ENCODE measurements at regions not wholly inside any gene's neighbourhood (a gene's known extent, or its start where the extent isn't known, plus 50 kb on each side); places are given as distances from the start of the nearest gene placed in this dataset.

- no peak for TF ChIP-seq POLR2A (IDR thresholded peaks at IDR 0.05)
- WGBS, 2 donors: 80 to 87% methylated on average over 1 of the region's 1 CpG
- no peak for ATAC-seq (ENCODE audit: low FRiP score in 2 of 2)
These were observed 1169.2 kb downstream of the OTOL1 start for GRCh38 chr3:162665684-162666391.

GRCh38 chr3:162666835-162667234, 1170.2 kb downstream of the OTOL1 start:
- no peak for DNase-seq

More at GRCh38 chr3:162665684-162666391, 1169.2 kb downstream of the OTOL1 start:
- Histone ChIP-seq H3K27ac (no peak overlapping the region), H3K4me1 (no peaks in the 10 kb centered on the region), H3K4me3 (no peak overlapping the region), H3K9me3 (no peaks in the 10 kb centered on the region), H3K36me3 (no peaks in the 10 kb centered on the region), H3K27me3 (no peaks in the 10 kb centered on the region)
- DNase-seq: no peak

GRCh38 chr3:162670181-162670580, 1173.6 kb downstream of the OTOL1 start:
- no peak overlapping the region for H3K4me3 ChIP-seq
- no peak for DNase-seq
- H3K4me1 ChIP-seq: no peaks in the 10 kb centered on the region
- no peaks in the 10 kb centered on the region for H3K36me3 ChIP-seq
- no peak overlapping the region for H3K27ac ChIP-seq
- H3K27me3 ChIP-seq: no peaks in the 10 kb centered on the region
- ATAC-seq (ENCODE audit: low FRiP score in 2 of 2): no peak
- H3K9me3 ChIP-seq: no peaks in the 10 kb centered on the region
- no peak for TF ChIP-seq POLR2AphosphoS5 (IDR thresholded peaks at IDR 0.05)
- TF ChIP-seq CTCF (IDR thresholded peaks at IDR 0.05): no peak
- TF ChIP-seq POLR2A (IDR thresholded peaks at IDR 0.05): no peak
- no peak for TF ChIP-seq EP300 (IDR thresholded peaks at IDR 0.05)

More at GRCh38 chr3:162666835-162667234, 1170.2 kb downstream of the OTOL1 start:
- Histone ChIP-seq H3K27ac (no peak overlapping the region), H3K4me1 (no peaks in the 10 kb centered on the region), H3K27me3 (no peaks in the 10 kb centered on the region), H3K9me3 (no peaks in the 10 kb centered on the region), H3K36me3 (no peaks in the 10 kb centered on the region), H3K4me3 (no peak overlapping the region)
- 79 to 93% methylated on average over 10 of the region's 10 CpGs for WGBS, 2 donors
- no peak for TF ChIP-seq EP300 (IDR thresholded peaks at IDR 0.05)
- no peak for TF ChIP-seq CTCF (IDR thresholded peaks at IDR 0.05)
- no peak for TF ChIP-seq POLR2AphosphoS5 (IDR thresholded peaks at IDR 0.05)
- TF ChIP-seq POLR2A (IDR thresholded peaks at IDR 0.05): no peak
- no peak for ATAC-seq (ENCODE audit: low FRiP score in 2 of 2)

GRCh38 chr3:162677475-162677874, 1180.9 kb downstream of the OTOL1 start:
- ATAC-seq (ENCODE audit: low FRiP score in 2 of 2): no peak
- 85 to 86% methylated on average over 1 of the region's 1 CpG for WGBS, 2 donors
- no peak for TF ChIP-seq CTCF (IDR thresholded peaks at IDR 0.05)
- TF ChIP-seq POLR2A (IDR thresholded peaks at IDR 0.05): no peak
- no peak for TF ChIP-seq EP300 (IDR thresholded peaks at IDR 0.05)
- TF ChIP-seq POLR2AphosphoS5 (IDR thresholded peaks at IDR 0.05): no peak
- DNase-seq: no peak
- Histone ChIP-seq H3K4me3 (no peak overlapping the region), H3K4me1 (no peaks in the 10 kb centered on the region), H3K36me3 (no peaks in the 10 kb centered on the region), H3K27ac (no peak overlapping the region), H3K27me3 (no peaks in the 10 kb centered on the region), H3K9me3 (no peaks in the 10 kb centered on the region)

GRCh38 chr3:162678941-162679340, 1182.3 kb downstream of the OTOL1 start:
- H3K36me3 ChIP-seq: no peaks in the 10 kb centered on the region
- no peaks in the 10 kb centered on the region for H3K9me3 ChIP-seq
- ATAC-seq (ENCODE audit: low FRiP score in 2 of 2) (no peak), DNase-seq (no peak)
- TF ChIP-seq POLR2A (IDR thresholded peaks at IDR 0.05) (no peak), CTCF (IDR thresholded peaks at IDR 0.05) (no peak), EP300 (IDR thresholded peaks at IDR 0.05) (no peak), POLR2AphosphoS5 (IDR thresholded peaks at IDR 0.05) (no peak)
- no peak overlapping the region for H3K4me3 ChIP-seq
- 72 to 80% methylated on average over 2 of the region's 2 CpGs for WGBS, 2 donors
- no peaks in the 10 kb centered on the region for H3K27me3 ChIP-seq
- no peaks in the 10 kb centered on the region for H3K4me1 ChIP-seq
- no peak overlapping the region for H3K27ac ChIP-seq

All from upper lobe of left lung (tissue), 6 donors.